ENCODE measurements at regions not wholly inside any gene's neighbourhood (a gene's known extent, or its start where the extent isn't known, plus 50 kb on each side); places are given as distances from the start of the nearest gene placed in this dataset.
"Not testable (repeated sequence)": the region's sequence is repeated elsewhere in the genome, so short reads cannot be mapped to it uniquely, and the experiment has no call there.

GRCh38 chr16:29113446-29113845 is 128.6 kb downstream of the LAT start:
- not testable (repeated sequence) for H3K27me3 ChIP-seq (ENCODE audit: control insufficient read depth, insufficient read depth, low read length); H3K27ac ChIP-seq (ENCODE audit: low read length); H3K36me3 ChIP-seq (ENCODE audit: control insufficient read depth, low read depth, low read length); H3K4me3 ChIP-seq (ENCODE audit: low read length); H3K4me1 ChIP-seq (ENCODE audit: control insufficient read depth, low read depth, low read length); H3K9ac ChIP-seq (ENCODE audit: low read length); H3K9me3 ChIP-seq (ENCODE audit: control insufficient read depth, low read depth, low read length)

GRCh38 chr16:29112755-29113347 is 128.0 kb downstream of the LAT start:
- Histone ChIP-seq H3K27ac (ENCODE audit: low read length) (no peak overlapping the region), H3K4me1 (ENCODE audit: control insufficient read depth, low read depth, low read length) (no peaks in the 10 kb centered on the region), H3K27me3 (ENCODE audit: control insufficient read depth, insufficient read depth, low read length) (no peaks in the 10 kb centered on the region), H3K4me3 (ENCODE audit: low read length) (no peak overlapping the region), H3K9ac (ENCODE audit: low read length) (no peak overlapping the region), H3K36me3 (ENCODE audit: control insufficient read depth, low read depth, low read length) (no peaks in the 10 kb centered on the region), H3K9me3 (ENCODE audit: control insufficient read depth, low read depth, low read length) (no peaks in the 10 kb centered on the region)

GRCh38 chr16:29111901-29112680 is 127.2 kb downstream of the LAT start:
- not testable (repeated sequence) for H3K9ac ChIP-seq (ENCODE audit: low read length); H3K27me3 ChIP-seq (ENCODE audit: control insufficient read depth, insufficient read depth, low read length); H3K9me3 ChIP-seq (ENCODE audit: control insufficient read depth, low read depth, low read length); H3K4me1 ChIP-seq (ENCODE audit: control insufficient read depth, low read depth, low read length); H3K36me3 ChIP-seq (ENCODE audit: control insufficient read depth, low read depth, low read length); H3K27ac ChIP-seq (ENCODE audit: low read length); H3K4me3 ChIP-seq (ENCODE audit: low read length)

- no peak overlapping the region for H3K27ac ChIP-seq (ENCODE audit: low read length)
- no peaks in the 10 kb centered on the region for H3K36me3 ChIP-seq (ENCODE audit: control insufficient read depth, low read depth, low read length)
- no peaks in the 10 kb centered on the region for H3K9me3 ChIP-seq (ENCODE audit: control insufficient read depth, low read depth, low read length)
- no peak overlapping the region for H3K9ac ChIP-seq (ENCODE audit: low read length)
- no peaks in the 10 kb centered on the region for H3K4me1 ChIP-seq (ENCODE audit: control insufficient read depth, low read depth, low read length)
- H3K27me3 ChIP-seq (ENCODE audit: control insufficient read depth, insufficient read depth, low read length) = peaks cover 6% of the 10 kb centered on the region
- H3K4me3 ChIP-seq (ENCODE audit: low read length) = no peak overlapping the region
Measured at GRCh38 chr16:29111421-29111820, 126.6 kb downstream of the LAT start.

GRCh38 chr16:29108625-29109169 is 123.8 kb downstream of the LAT start:
- H3K9ac ChIP-seq (ENCODE audit: low read length); H3K27me3 ChIP-seq (ENCODE audit: control insufficient read depth, insufficient read depth, low read length); H3K4me3 ChIP-seq (ENCODE audit: low read length); H3K4me1 ChIP-seq (ENCODE audit: control insufficient read depth, low read depth, low read length); H3K36me3 ChIP-seq (ENCODE audit: control insufficient read depth, low read depth, low read length); H3K27ac ChIP-seq (ENCODE audit: low read length); H3K9me3 ChIP-seq (ENCODE audit: control insufficient read depth, low read depth, low read length): not testable (repeated sequence)

GRCh38 chr16:29107299-29107698 is 122.4 kb downstream of the LAT start:
- peak overlapping the region; percentile 12 for H3K9ac ChIP-seq (ENCODE audit: low read length)
- H3K27ac ChIP-seq (ENCODE audit: low read length) = no peak overlapping the region
- H3K4me3 ChIP-seq (ENCODE audit: low read length) = peak overlapping the region; percentile 68
- peaks cover 8% of the 10 kb centered on the region for H3K27me3 ChIP-seq (ENCODE audit: control insufficient read depth, insufficient read depth, low read length)
- no peaks in the 10 kb centered on the region for H3K36me3 ChIP-seq (ENCODE audit: control insufficient read depth, low read depth, low read length)
- no peaks in the 10 kb centered on the region for H3K4me1 ChIP-seq (ENCODE audit: control insufficient read depth, low read depth, low read length)
- H3K9me3 ChIP-seq (ENCODE audit: control insufficient read depth, low read depth, low read length) = no peaks in the 10 kb centered on the region

- not testable (repeated sequence) for H3K9ac ChIP-seq (ENCODE audit: low read length); H3K9me3 ChIP-seq (ENCODE audit: control insufficient read depth, low read depth, low read length); H3K27me3 ChIP-seq (ENCODE audit: control insufficient read depth, insufficient read depth, low read length); H3K4me1 ChIP-seq (ENCODE audit: control insufficient read depth, low read depth, low read length); H3K36me3 ChIP-seq (ENCODE audit: control insufficient read depth, low read depth, low read length); H3K27ac ChIP-seq (ENCODE audit: low read length)
- peak overlapping the region; percentile 68 for H3K4me3 ChIP-seq (ENCODE audit: low read length)
Measured at GRCh38 chr16:29106259-29106908, 121.5 kb downstream of the LAT start.

GRCh38 chr16:29104600-29104999 is 119.7 kb downstream of the LAT start:
- not testable (repeated sequence) for H3K9ac ChIP-seq (ENCODE audit: low read length); H3K36me3 ChIP-seq (ENCODE audit: control insufficient read depth, low read depth, low read length); H3K9me3 ChIP-seq (ENCODE audit: control insufficient read depth, low read depth, low read length); H3K4me1 ChIP-seq (ENCODE audit: control insufficient read depth, low read depth, low read length); H3K4me3 ChIP-seq (ENCODE audit: low read length); H3K27me3 ChIP-seq (ENCODE audit: control insufficient read depth, insufficient read depth, low read length); H3K27ac ChIP-seq (ENCODE audit: low read length)

GRCh38 chr16:29097965-29098364 is 113.1 kb downstream of the LAT start:
- not testable (repeated sequence) for H3K4me3 ChIP-seq (ENCODE audit: low read length); H3K27me3 ChIP-seq (ENCODE audit: control insufficient read depth, insufficient read depth, low read length); H3K9me3 ChIP-seq (ENCODE audit: control insufficient read depth, low read depth, low read length); H3K27ac ChIP-seq (ENCODE audit: low read length); H3K36me3 ChIP-seq (ENCODE audit: control insufficient read depth, low read depth, low read length); H3K9ac ChIP-seq (ENCODE audit: low read length); H3K4me1 ChIP-seq (ENCODE audit: control insufficient read depth, low read depth, low read length)

- H3K27me3 ChIP-seq (ENCODE audit: control insufficient read depth, insufficient read depth, low read length); H3K27ac ChIP-seq (ENCODE audit: low read length); H3K36me3 ChIP-seq (ENCODE audit: control insufficient read depth, low read depth, low read length); H3K4me3 ChIP-seq (ENCODE audit: low read length); H3K4me1 ChIP-seq (ENCODE audit: control insufficient read depth, low read depth, low read length); H3K9me3 ChIP-seq (ENCODE audit: control insufficient read depth, low read depth, low read length); H3K9ac ChIP-seq (ENCODE audit: low read length): not testable (repeated sequence)
Measured at GRCh38 chr16:29094729-29095624, 110.1 kb downstream of the LAT start.

- H3K27me3 ChIP-seq (ENCODE audit: control insufficient read depth, insufficient read depth, low read length); H3K27ac ChIP-seq (ENCODE audit: low read length): not testable (repeated sequence)
Measured at GRCh38 chr16:29094325-29094724, 109.5 kb downstream of the LAT start.

More at GRCh38 chr16:29094325-29094724, 109.5 kb downstream of the LAT start:
- not testable (repeated sequence) for H3K4me3 ChIP-seq (ENCODE audit: low read length); H3K9me3 ChIP-seq (ENCODE audit: control insufficient read depth, low read depth, low read length); H3K4me1 ChIP-seq (ENCODE audit: control insufficient read depth, low read depth, low read length); H3K9ac ChIP-seq (ENCODE audit: low read length); H3K36me3 ChIP-seq (ENCODE audit: control insufficient read depth, low read depth, low read length)

Measured in iPS-18a (cell line).